ENCODE measurements at regions not wholly inside any gene's neighbourhood (a gene's known extent, or its start where the extent isn't known, plus 50 kb on each side); places are given as distances from the start of the nearest gene placed in this dataset.

DNA sequence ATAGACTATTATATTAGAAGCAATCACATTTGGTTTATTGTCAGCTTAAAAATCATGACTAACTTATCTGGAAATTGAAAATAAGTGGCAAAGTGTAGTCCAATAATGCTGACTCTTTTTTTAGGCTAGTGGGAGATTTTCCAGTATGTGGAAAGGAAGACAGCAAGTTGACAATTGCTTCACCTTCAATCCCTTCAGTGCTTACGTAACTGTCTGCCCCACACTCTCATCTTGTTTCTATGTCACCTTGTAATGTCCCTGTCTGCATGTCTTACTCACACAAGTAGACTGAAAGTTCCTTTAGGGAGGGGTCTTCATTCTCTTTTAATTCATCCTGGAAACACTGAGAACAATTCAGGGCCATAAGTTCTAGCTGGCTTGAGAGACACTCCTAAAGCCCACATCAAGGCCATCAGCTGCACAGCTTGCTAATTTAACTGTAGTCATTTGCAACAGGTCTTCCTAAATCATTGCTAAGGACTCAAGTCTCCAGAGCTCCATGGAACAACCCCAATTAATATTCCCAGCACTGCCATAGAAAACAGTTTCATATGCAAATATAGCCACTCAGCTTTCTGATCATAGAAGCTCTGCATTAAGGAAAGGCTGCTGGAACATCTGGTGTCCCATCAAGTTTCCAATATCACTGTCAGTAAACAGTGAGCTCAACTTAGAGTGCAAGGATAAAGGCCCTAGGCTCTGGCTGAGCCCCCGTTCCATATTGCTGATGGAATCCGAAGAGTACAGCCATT, 230.5 kb downstream of the ETAA1 start:
- Histone ChIP-seq H3K27ac (ENCODE audit: low read length) (no peak overlapping the region), H3K27me3 (ENCODE audit: control insufficient read depth, insufficient read depth, low read length) (no peaks in the 10 kb centered on the region), H3K4me1 (ENCODE audit: control insufficient read depth, low read depth, low read length) (no peaks in the 10 kb centered on the region), H3K4me3 (ENCODE audit: low read length) (no peak overlapping the region), H3K9me3 (ENCODE audit: control insufficient read depth, low read depth, low read length) (no peaks in the 10 kb centered on the region), H3K36me3 (ENCODE audit: control insufficient read depth, low read depth, low read length) (no peaks in the 10 kb centered on the region), H3K9ac (ENCODE audit: low read length) (no peak overlapping the region)

- H3K4me1 ChIP-seq (ENCODE audit: control insufficient read depth, low read depth, low read length) = no peaks in the 10 kb centered on the region
These were observed 231.8 kb downstream of the ETAA1 start for GRCh38 chr2:67628892-67629291.

GRCh38 chr2:67631483-67631882, 234.3 kb downstream of the ETAA1 start:
- Histone ChIP-seq H3K27ac (ENCODE audit: low read length) (no peak overlapping the region), H3K9me3 (ENCODE audit: control insufficient read depth, low read depth, low read length) (no peaks in the 10 kb centered on the region), H3K9ac (ENCODE audit: low read length) (no peak overlapping the region), H3K36me3 (ENCODE audit: control insufficient read depth, low read depth, low read length) (no peaks in the 10 kb centered on the region), H3K4me1 (ENCODE audit: control insufficient read depth, low read depth, low read length) (no peaks in the 10 kb centered on the region), H3K27me3 (ENCODE audit: control insufficient read depth, insufficient read depth, low read length) (no peaks in the 10 kb centered on the region), H3K4me3 (ENCODE audit: low read length) (no peak overlapping the region)

More at GRCh38 chr2:67628892-67629291, 231.8 kb downstream of the ETAA1 start:
- H3K9ac ChIP-seq (ENCODE audit: low read length) = no peak overlapping the region
- no peak overlapping the region for H3K27ac ChIP-seq (ENCODE audit: low read length)
- H3K27me3 ChIP-seq (ENCODE audit: control insufficient read depth, insufficient read depth, low read length) = no peaks in the 10 kb centered on the region
- H3K4me3 ChIP-seq (ENCODE audit: low read length) = no peak overlapping the region
- no peaks in the 10 kb centered on the region for H3K36me3 ChIP-seq (ENCODE audit: control insufficient read depth, low read depth, low read length)
- no peaks in the 10 kb centered on the region for H3K9me3 ChIP-seq (ENCODE audit: control insufficient read depth, low read depth, low read length)

DNA sequence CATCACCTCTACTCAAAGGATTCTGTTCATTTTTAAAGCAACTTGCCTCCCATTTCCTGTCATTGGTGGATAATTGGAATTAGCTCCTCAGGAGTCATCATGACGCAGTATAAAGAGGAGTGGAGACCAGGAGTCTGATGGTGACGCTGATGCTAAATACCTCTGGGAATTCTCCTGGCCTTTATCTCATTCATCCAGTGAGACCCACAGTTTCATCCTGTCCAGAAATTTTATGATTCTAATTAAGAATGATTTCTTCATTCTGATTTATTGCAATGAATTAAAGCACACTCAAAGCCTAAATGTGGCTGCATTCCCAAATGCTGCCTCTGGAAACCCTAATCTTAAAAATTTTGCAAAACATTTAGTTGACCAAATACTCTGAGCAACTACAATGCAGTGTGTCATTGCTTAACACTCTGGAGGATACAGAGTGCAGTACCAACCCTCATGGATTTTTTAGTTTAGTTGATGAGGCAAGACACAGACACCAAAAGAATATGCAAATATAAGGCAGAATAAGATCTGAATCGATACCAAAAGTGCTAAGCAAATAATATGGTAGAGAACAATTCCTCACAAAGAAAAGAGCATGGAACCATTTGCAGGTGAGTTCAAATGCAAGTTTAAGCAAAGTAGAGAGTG, 236.2 kb downstream of the ETAA1 start:
- Histone ChIP-seq H3K27ac (ENCODE audit: low read length) (no peak overlapping the region), H3K4me1 (ENCODE audit: control insufficient read depth, low read depth, low read length) (no peaks in the 10 kb centered on the region), H3K9me3 (ENCODE audit: control insufficient read depth, low read depth, low read length) (no peaks in the 10 kb centered on the region), H3K4me3 (ENCODE audit: low read length) (no peak overlapping the region), H3K9ac (ENCODE audit: low read length) (no peak overlapping the region), H3K27me3 (ENCODE audit: control insufficient read depth, insufficient read depth, low read length) (no peaks in the 10 kb centered on the region), H3K36me3 (ENCODE audit: control insufficient read depth, low read depth, low read length) (no peaks in the 10 kb centered on the region)

GRCh38 chr2:67638146-67638545, 241.0 kb downstream of the ETAA1 start:
- Histone ChIP-seq H3K36me3 (ENCODE audit: control insufficient read depth, low read depth, low read length) (no peaks in the 10 kb centered on the region), H3K4me1 (ENCODE audit: control insufficient read depth, low read depth, low read length) (no peaks in the 10 kb centered on the region), H3K27ac (ENCODE audit: low read length) (no peak overlapping the region), H3K4me3 (ENCODE audit: low read length) (no peak overlapping the region), H3K9ac (ENCODE audit: low read length) (no peak overlapping the region), H3K9me3 (ENCODE audit: control insufficient read depth, low read depth, low read length) (no peaks in the 10 kb centered on the region), H3K27me3 (ENCODE audit: control insufficient read depth, insufficient read depth, low read length) (no peaks in the 10 kb centered on the region)

GRCh38 chr2:67641312-67642045, 244.3 kb downstream of the ETAA1 start:
- H3K27me3 ChIP-seq (ENCODE audit: control insufficient read depth, insufficient read depth, low read length) = no peaks in the 10 kb centered on the region
- H3K36me3 ChIP-seq (ENCODE audit: control insufficient read depth, low read depth, low read length) = no peaks in the 10 kb centered on the region
- no peaks in the 10 kb centered on the region for H3K9me3 ChIP-seq (ENCODE audit: control insufficient read depth, low read depth, low read length)
- no peak overlapping the region for H3K9ac ChIP-seq (ENCODE audit: low read length)
- no peak overlapping the region for H3K4me3 ChIP-seq (ENCODE audit: low read length)
- no peak overlapping the region for H3K27ac ChIP-seq (ENCODE audit: low read length)
- H3K4me1 ChIP-seq (ENCODE audit: control insufficient read depth, low read depth, low read length) = no peaks in the 10 kb centered on the region

DNA sequence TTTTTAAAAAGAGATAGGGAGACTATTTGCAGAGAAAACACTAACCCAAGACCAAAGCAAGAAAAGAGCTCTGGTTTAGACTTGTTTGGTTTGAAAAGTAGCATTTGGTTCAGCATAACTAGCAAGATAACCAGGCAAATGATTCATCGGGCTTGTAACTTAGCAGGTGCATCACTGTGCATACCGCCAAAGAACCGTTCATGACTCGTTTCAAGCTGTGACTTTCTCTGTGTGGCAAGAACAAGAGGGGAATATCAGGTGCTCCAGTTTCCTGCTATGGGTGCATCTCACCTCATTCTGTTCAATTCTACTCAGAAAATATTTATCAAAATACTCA, 244.9 kb downstream of the ETAA1 start:
- H3K4me1 ChIP-seq (ENCODE audit: control insufficient read depth, low read depth, low read length) = no peaks in the 10 kb centered on the region

DNA sequence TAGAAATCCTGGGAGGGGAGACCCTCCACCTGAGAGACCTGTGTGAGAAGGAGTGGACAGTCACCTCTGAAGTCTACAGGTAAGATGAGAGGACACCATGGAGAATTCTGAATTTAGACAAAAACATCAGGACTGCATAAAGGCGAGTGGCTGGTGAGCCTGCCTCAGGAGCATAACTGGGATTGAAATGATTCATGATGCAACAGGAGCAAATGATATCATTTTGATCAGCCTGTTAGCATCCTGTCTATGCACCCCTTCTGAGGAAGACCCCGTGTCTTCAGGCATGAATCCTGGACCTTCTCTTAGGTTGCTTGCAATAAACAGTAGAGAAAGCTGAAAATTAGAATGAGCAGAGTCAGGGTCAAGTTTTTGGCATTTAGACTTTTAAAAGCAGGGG, 245.8 kb downstream of the ETAA1 start:
- Histone ChIP-seq H3K9ac (ENCODE audit: low read length) (no peak overlapping the region), H3K9me3 (ENCODE audit: control insufficient read depth, low read depth, low read length) (no peaks in the 10 kb centered on the region), H3K27ac (ENCODE audit: low read length) (no peak overlapping the region), H3K36me3 (ENCODE audit: control insufficient read depth, low read depth, low read length) (no peaks in the 10 kb centered on the region), H3K4me3 (ENCODE audit: low read length) (no peak overlapping the region), H3K27me3 (ENCODE audit: control insufficient read depth, insufficient read depth, low read length) (no peaks in the 10 kb centered on the region), H3K4me1 (ENCODE audit: control insufficient read depth, low read depth, low read length) (no peaks in the 10 kb centered on the region)

More for the DNA sequence above, 244.9 kb downstream of the ETAA1 start:
- Histone ChIP-seq H3K9me3 (ENCODE audit: control insufficient read depth, low read depth, low read length) (no peaks in the 10 kb centered on the region), H3K27me3 (ENCODE audit: control insufficient read depth, insufficient read depth, low read length) (no peaks in the 10 kb centered on the region), H3K27ac (ENCODE audit: low read length) (no peak overlapping the region), H3K4me3 (ENCODE audit: low read length) (no peak overlapping the region), H3K9ac (ENCODE audit: low read length) (no peak overlapping the region), H3K36me3 (ENCODE audit: control insufficient read depth, low read depth, low read length) (no peaks in the 10 kb centered on the region)

DNA sequence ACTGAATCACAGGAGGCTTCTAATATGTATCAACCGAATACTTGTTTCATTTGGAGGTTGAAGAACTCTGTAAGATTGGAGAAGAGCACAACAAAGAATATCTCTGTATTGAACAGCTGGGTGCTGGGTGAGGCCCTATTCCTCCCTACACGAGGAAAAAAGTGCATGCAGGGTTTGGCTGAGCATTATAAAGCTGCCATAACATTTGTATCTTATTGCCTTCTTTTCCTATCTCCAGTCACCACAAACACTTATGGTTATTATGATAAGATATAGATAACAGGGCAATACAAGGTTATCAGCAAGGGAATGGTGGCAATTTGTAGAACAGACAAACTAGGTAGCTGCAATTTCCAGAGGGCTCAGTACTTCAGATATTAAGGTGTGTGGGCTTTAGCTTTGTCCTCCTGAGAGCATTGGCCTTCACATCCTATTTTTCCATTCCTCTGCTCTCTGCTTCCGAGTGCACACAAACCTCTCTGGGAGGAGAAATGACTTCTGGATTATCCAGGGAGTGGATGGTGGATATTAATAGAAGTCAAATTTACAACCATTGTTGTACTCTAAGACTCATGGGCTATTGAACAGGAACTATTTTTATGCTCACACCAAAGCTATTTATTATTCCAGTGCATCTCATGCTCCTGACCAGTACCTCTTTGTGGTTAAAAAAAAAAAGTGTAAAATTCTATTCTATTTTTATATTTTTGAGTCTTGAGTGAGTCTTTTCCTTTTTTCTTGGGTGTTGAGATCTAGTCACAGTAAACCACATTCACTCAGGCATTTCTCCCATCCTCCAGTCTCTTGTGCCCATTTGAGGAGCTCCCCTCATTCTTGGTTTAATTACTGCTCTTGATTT, 248.4 kb downstream of the ETAA1 start:
- Histone ChIP-seq H3K4me1 (ENCODE audit: control insufficient read depth, low read depth, low read length) (peaks cover 3% of the 10 kb centered on the region), H3K27ac (ENCODE audit: low read length) (no peak overlapping the region), H3K27me3 (ENCODE audit: control insufficient read depth, insufficient read depth, low read length) (no peaks in the 10 kb centered on the region), H3K36me3 (ENCODE audit: control insufficient read depth, low read depth, low read length) (no peaks in the 10 kb centered on the region), H3K9ac (ENCODE audit: low read length) (no peak overlapping the region), H3K9me3 (ENCODE audit: control insufficient read depth, low read depth, low read length) (no peaks in the 10 kb centered on the region), H3K4me3 (ENCODE audit: low read length) (no peak overlapping the region)

- no peaks in the 10 kb centered on the region for H3K27me3 ChIP-seq (ENCODE audit: control insufficient read depth, insufficient read depth, low read length)
- no peaks in the 10 kb centered on the region for H3K36me3 ChIP-seq (ENCODE audit: control insufficient read depth, low read depth, low read length)
- peaks cover 11% of the 10 kb centered on the region for H3K4me1 ChIP-seq (ENCODE audit: control insufficient read depth, low read depth, low read length)
- no peak overlapping the region for H3K9ac ChIP-seq (ENCODE audit: low read length)
- no peak overlapping the region for H3K27ac ChIP-seq (ENCODE audit: low read length)
- H3K9me3 ChIP-seq (ENCODE audit: control insufficient read depth, low read depth, low read length) = no peaks in the 10 kb centered on the region
- H3K4me3 ChIP-seq (ENCODE audit: low read length) = no peak overlapping the region
These were observed 249.7 kb downstream of the ETAA1 start for GRCh38 chr2:67646714-67647333.

All from iPS-18a (cell line).